HCT116 (cell line): ENCODE measurements at regions not wholly inside any gene's neighbourhood (a gene's known extent, or its start where the extent isn't known, plus 50 kb on each side); places are given as distances from the start of the nearest gene placed in this dataset.

ENCODE experiments used
- ATAC-seq: fragments of 200-7000 bp; cut with Tn5 transposase; 2 replicates; pipeline ENCODE4 v1.9.1; 2020; ENCODE audit warnings: mild to moderate bottlenecking, moderate library complexity
- BruUV-seq: library from RNA; stranded (reverse); fragments of 400-500 nt; replicated peaks from 2 replicates; lab custom pipeline; 2021; lab: Mats Ljungman, UMichigan
- CTCF ChIA-PET: fragments of 300-600 bp; sonication (Branson Sonifier 250); formaldehyde crosslinking; loops from one replicate; lab custom pipeline; 2021; ENCODE audit warnings: antibody characterized with exemption; lab: Charles Lee
- POLR2A ChIA-PET: fragments of 300-600, 350-600 bp; sonication (Branson Sonifier 250); formaldehyde crosslinking; loops from one replicate; lab custom pipeline; 2021; ENCODE audit warnings: antibody characterized with exemption; lab: Charles Lee
- RAD21 ChIA-PET, 2 experiments: fragments of 300-600 bp; sonication (Branson Sonifier 250); formaldehyde crosslinking; loops; one replicate each; lab custom pipeline; 2023; ENCODE audit warnings: low total read pairs in 2 of 2; ENCODE audit not compliant: uncharacterized antibody in 2 of 2, unreplicated experiment in 2 of 2, low non-redundant PET in 1 of 2; lab: Charles Lee
- DNase-seq: peaks from one replicate; pipeline ENCODE4 v3.0.0-alpha.2; 2010; ENCODE audit warnings: low read depth, low spot score
- H2AFZ ChIP-seq: fragments of 200-600 bp; shearing (Covaris generic), sonication (generic); 2 replicates; pipeline ENCODE4 v1.6.1; 2017; ENCODE audit warnings: low read depth, mixed run types, mixed read lengths, antibody characterized with exemption, low read length; ENCODE audit not compliant: poor library complexity, severe bottlenecking
- H3K27ac ChIP-seq: 2 replicates; pipeline ENCODE4 v1.5.1; 2012; ENCODE audit warnings: low read depth, low read length
- H3K27me3 ChIP-seq: fragments of 200-600 bp; sonication (generic); 2 replicates; pipeline ENCODE4 v1.6.1; 2016; ENCODE audit warnings: mixed run types, low read length, mixed read lengths; ENCODE audit not compliant: insufficient read depth
- H3K36me3 ChIP-seq, 2 experiments: fragments of 200-500 bp in 1 of 2; fragments of 200-600 bp in 1 of 2; sonication (Bioruptor generic) in 1 of 2; sonication (generic) in 1 of 2; 2 replicates each; pipeline versions ENCODE4 v1.5.1 to v1.6.1; 2014 to 2016; ENCODE audit warnings: low read length in 2 of 2, inconsistent platforms in 1 of 2, mixed read lengths in 1 of 2, mixed run types in 1 of 2; ENCODE audit not compliant: insufficient read depth in 2 of 2, control insufficient read depth in 1 of 2
- H3K4me1 ChIP-seq, 2 experiments: fragments of 200-600 bp in 1 of 2; sonication (generic) in 1 of 2; 2 replicates each; pipeline versions ENCODE4 v1.5.1 to v1.6.1; 2012 to 2017; ENCODE audit warnings: low read length in 2 of 2, inconsistent platforms in 1 of 2, mild to moderate bottlenecking in 1 of 2, mixed read lengths in 1 of 2, mixed run types in 1 of 2, moderate library complexity in 1 of 2; ENCODE audit not compliant: insufficient read depth in 2 of 2, control insufficient read depth in 1 of 2
- H3K4me2 ChIP-seq: fragments of 200-600 bp; sonication (generic); 2 replicates; pipeline ENCODE4 v1.6.1; 2017; ENCODE audit warnings: mixed run types, low read length, mixed read lengths
- H3K4me3 ChIP-seq, 2 experiments: fragments of 200-600 bp in 1 of 2; sonication (generic) in 1 of 2; replicated peaks in 1 of 2; 2 replicates each; pipeline ENCODE4 v1.5.1; 2011 to 2016; ENCODE audit warnings: low read length in 2 of 2, control low read depth in 1 of 2, low read depth in 1 of 2, mild to moderate bottlenecking in 1 of 2, mixed read lengths in 1 of 2, mixed run types in 1 of 2
- H3K79me2 ChIP-seq: fragments of 200-600 bp; sonication (generic); 2 replicates; pipeline ENCODE4 v1.6.1; 2017; ENCODE audit warnings: mild to moderate bottlenecking, mixed run types, low read length, moderate library complexity, mixed read lengths; ENCODE audit not compliant: insufficient read depth
- H3K9ac ChIP-seq: fragments of 200-600 bp; sonication (generic); 2 replicates; pipeline ENCODE4 v1.6.1; 2016; ENCODE audit warnings: low read length, mixed read lengths
- H3K9me2 ChIP-seq: fragments of 200-600 bp; sonication (generic), shearing (Covaris generic); 2 replicates; pipeline ENCODE4 v1.6.1; 2017; ENCODE audit warnings: mixed run types, mild to moderate bottlenecking, moderate library complexity; ENCODE audit not compliant: insufficient read depth
- H3K9me3 ChIP-seq, 2 experiments: fragments of 200-500 bp in 1 of 2; fragments of 200-600 bp in 1 of 2; sonication (Bioruptor generic) in 1 of 2; sonication (generic) in 1 of 2; 2 replicates each; pipeline ENCODE4 v1.6.1; 2014 to 2017; ENCODE audit warnings: low read length in 2 of 2, mixed read lengths in 2 of 2, inconsistent platforms in 1 of 2, low read depth in 1 of 2, mild to moderate bottlenecking in 1 of 2, mixed run types in 1 of 2, moderate library complexity in 1 of 2; ENCODE audit not compliant: control insufficient read depth in 1 of 2, insufficient read depth in 1 of 2
- H4K20me1 ChIP-seq: fragments of 200-600 bp; sonication (generic), shearing (Covaris generic); 2 replicates; pipeline ENCODE4 v1.6.1; 2017; ENCODE audit warnings: mixed run types, mild to moderate bottlenecking, moderate library complexity; ENCODE audit not compliant: insufficient read depth
- ATF3 ChIP-seq: IDR thresholded peaks from 2 replicates; pipeline ENCODE4 v1.6.1; 2012
- CBX3 ChIP-seq: IDR thresholded peaks from 2 replicates; pipeline ENCODE4 v1.6.1; 2012; ENCODE audit warnings: low read depth
- CTCF ChIP-seq, 3 experiments: fragments of 200-600 bp in 1 of 3; sonication (generic) in 1 of 3; IDR thresholded peaks in 2 of 3; conservative IDR thresholded peaks in 1 of 3; 2 replicates each; pipeline ENCODE4 v1.5.1; 2012 to 2017; ENCODE audit warnings: low read depth in 2 of 3, low read length in 2 of 3, antibody characterized with exemption in 1 of 3, borderline replicate concordance in 1 of 3, control low read depth in 1 of 3, mild to moderate bottlenecking in 1 of 3, mixed read lengths in 1 of 3, mixed run types in 1 of 3, moderate library complexity in 1 of 3; ENCODE audit not compliant: insufficient read depth in 1 of 3
- EGR1 ChIP-seq: IDR thresholded peaks from 2 replicates; pipeline ENCODE4 v1.6.1; 2012; ENCODE audit warnings: low read depth
- ELF1 ChIP-seq: IDR thresholded peaks from 2 replicates; pipeline ENCODE4 v1.6.1; 2012; ENCODE audit warnings: low read depth, borderline replicate concordance
- EZH2 ChIP-seq: fragments of 200-600 bp; sonication (generic); IDR thresholded peaks from 2 replicates; pipeline ENCODE4 v1.6.1; 2017; ENCODE audit warnings: antibody characterized with exemption, mixed run types
- POLR2A ChIP-seq: IDR thresholded peaks from 2 replicates; pipeline ENCODE4 v1.7.0; 2011; ENCODE audit warnings: borderline replicate concordance; ENCODE audit not compliant: insufficient read depth, insufficient read length; ENCODE audit errors: extremely low read depth
- POLR2AphosphoS5 ChIP-seq: IDR thresholded peaks from 2 replicates; pipeline ENCODE4 v1.6.1; 2011; ENCODE audit warnings: mild to moderate bottlenecking, low read depth, low read length, moderate library complexity
- RAD21 ChIP-seq: IDR thresholded peaks from 2 replicates; pipeline ENCODE4 v1.6.1; 2012; ENCODE audit warnings: low read depth, mild to moderate bottlenecking
- SIN3A ChIP-seq: IDR thresholded peaks from 2 replicates; pipeline ENCODE4 v1.6.1; 2012; ENCODE audit warnings: low read depth
- SP1 ChIP-seq: IDR thresholded peaks from 2 replicates; pipeline ENCODE4 v1.6.1; 2012; ENCODE audit warnings: low read depth
- SRF ChIP-seq: IDR thresholded peaks from 2 replicates; pipeline ENCODE4 v1.6.1; 2012; ENCODE audit warnings: low read depth
- TCF7L2 ChIP-seq: IDR thresholded peaks from 2 replicates; pipeline ENCODE4 v1.7.0; 2011; ENCODE audit warnings: borderline replicate concordance, inconsistent platforms; ENCODE audit not compliant: insufficient read depth, insufficient read length; ENCODE audit errors: extremely low read depth
- YY1 ChIP-seq: IDR thresholded peaks from 2 replicates; pipeline ENCODE4 v1.6.1; 2011; ENCODE audit warnings: low read length, low read depth, moderate library complexity, mild to moderate bottlenecking; ENCODE audit not compliant: insufficient replicate concordance; ENCODE audit errors: extremely low read depth
- ZBTB33 ChIP-seq: IDR thresholded peaks from 2 replicates; pipeline ENCODE4 v1.6.1; 2011; ENCODE audit warnings: mild to moderate bottlenecking, low read length, moderate library complexity; ENCODE audit not compliant: insufficient replicate concordance; ENCODE audit errors: extremely low read depth
- ZNF274 ChIP-seq: fragments of 200-500 bp; sonication (Bioruptor generic); IDR thresholded peaks from 2 replicates; pipeline ENCODE4 v1.6.1; 2014; ENCODE audit warnings: mild to moderate bottlenecking, low read depth, low read length, inconsistent platforms
- intact Hi-C: fragments of 100-400 bp; cut with micrococcal nuclease; formaldehyde crosslinking; loops from 2 replicates; pipeline ENCODE4 v1.10.0; 2022
- TF ChIP-seq, protein P1 (sequence below): IDR thresholded peaks from 2 replicates; pipeline ENCODE4 v1.6.1; 2012; ENCODE audit warnings: low read depth

- no peak for ATAC-seq
- Histone ChIP-seq H3K4me1 (no peaks in the 10 kb centered on the region), H3K36me3 (no peaks in the 10 kb centered on the region), H3K4me3 (no peak overlapping the region), H4K20me1 (no peaks in the 10 kb centered on the region), H3K9me2 (no peaks in the 10 kb centered on the region), H3K4me2 (no peak overlapping the region), H2AFZ (no peak overlapping the region), H3K27me3 (no peaks in the 10 kb centered on the region), H3K79me2 (no peaks in the 10 kb centered on the region), H3K27ac (no peak overlapping the region), H3K9me3 (peaks cover 7 to 9% of the 10 kb centered on the region in 2 experiments; a peak in 2 of 4 replicates), H3K9ac (no peak overlapping the region)
- no TSS peak for BruUV-seq
- intact Hi-C loops = no loop called here
- ChIA-PET RAD21 (no interaction called here), CTCF (no interaction called here), POLR2A (no interaction called here)
- DNase-seq = no peak
- TF ChIP-seq TCF7L2 (no peak), CTCF (IDR thresholded peaks at IDR 0.05 in 2 of 3, conservative IDR thresholded peaks at IDR 0.05 in 1 of 3; ENCODE audit: borderline replicate concordance in 1 of 3, insufficient read depth in 1 of 3, low read depth in 2 of 3, low read length in 2 of 3) (no peak), EZH2 (no peak), SRF (no peak), ZNF274 (no peak), POLR2AphosphoS5 (no peak), SP1 (no peak), ATF3 (no peak), ELF1 (no peak), YY1 (no peak), SIN3A (no peak), POLR2A (no peak), EGR1 (no peak), RAD21 (no peak), ZBTB33 (no peak), CBX3 (no peak)
- TF ChIP-seq, protein P1, sequence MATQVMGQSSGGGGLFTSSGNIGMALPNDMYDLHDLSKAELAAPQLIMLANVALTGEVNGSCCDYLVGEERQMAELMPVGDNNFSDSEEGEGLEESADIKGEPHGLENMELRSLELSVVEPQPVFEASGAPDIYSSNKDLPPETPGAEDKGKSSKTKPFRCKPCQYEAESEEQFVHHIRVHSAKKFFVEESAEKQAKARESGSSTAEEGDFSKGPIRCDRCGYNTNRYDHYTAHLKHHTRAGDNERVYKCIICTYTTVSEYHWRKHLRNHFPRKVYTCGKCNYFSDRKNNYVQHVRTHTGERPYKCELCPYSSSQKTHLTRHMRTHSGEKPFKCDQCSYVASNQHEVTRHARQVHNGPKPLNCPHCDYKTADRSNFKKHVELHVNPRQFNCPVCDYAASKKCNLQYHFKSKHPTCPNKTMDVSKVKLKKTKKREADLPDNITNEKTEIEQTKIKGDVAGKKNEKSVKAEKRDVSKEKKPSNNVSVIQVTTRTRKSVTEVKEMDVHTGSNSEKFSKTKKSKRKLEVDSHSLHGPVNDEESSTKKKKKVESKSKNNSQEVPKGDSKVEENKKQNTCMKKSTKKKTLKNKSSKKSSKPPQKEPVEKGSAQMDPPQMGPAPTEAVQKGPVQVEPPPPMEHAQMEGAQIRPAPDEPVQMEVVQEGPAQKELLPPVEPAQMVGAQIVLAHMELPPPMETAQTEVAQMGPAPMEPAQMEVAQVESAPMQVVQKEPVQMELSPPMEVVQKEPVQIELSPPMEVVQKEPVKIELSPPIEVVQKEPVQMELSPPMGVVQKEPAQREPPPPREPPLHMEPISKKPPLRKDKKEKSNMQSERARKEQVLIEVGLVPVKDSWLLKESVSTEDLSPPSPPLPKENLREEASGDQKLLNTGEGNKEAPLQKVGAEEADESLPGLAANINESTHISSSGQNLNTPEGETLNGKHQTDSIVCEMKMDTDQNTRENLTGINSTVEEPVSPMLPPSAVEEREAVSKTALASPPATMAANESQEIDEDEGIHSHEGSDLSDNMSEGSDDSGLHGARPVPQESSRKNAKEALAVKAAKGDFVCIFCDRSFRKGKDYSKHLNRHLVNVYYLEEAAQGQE = no peak
Observed at GRCh38 chr18:56034949-56035348, 447.0 kb upstream of the TCF4 start.
